ENCODE measurements at regions not wholly inside any gene's neighbourhood (a gene's known extent, or its start where the extent isn't known, plus 50 kb on each side); places are given as distances from the start of the nearest gene placed in this dataset.

- TF ChIP-seq YY1 (IDR thresholded peaks at IDR 0.05; ENCODE audit: insufficient read depth, insufficient read length) = no peak
- TF ChIP-seq ZNF274 (IDR thresholded peaks at IDR 0.05; ENCODE audit: low read depth, low read length) = no peak
- no peak for TF ChIP-seq SUZ12 (IDR thresholded peaks at IDR 0.05; ENCODE audit: extremely low read depth, insufficient read depth, insufficient read length)
Observed at GRCh38 chr2:118502106-118502505, 345.3 kb downstream of the EN1 start.

All from NT2/D1 (cell line).